NCI-H510A (cell line): ENCODE measurements at regions not wholly inside any gene's neighbourhood (a gene's known extent, or its start where the extent isn't known, plus 50 kb on each side); places are given as distances from the start of the nearest gene placed in this dataset.
A peak's percentile ranks its signal among the peaks of the same experiment; 100 is the strongest.

Source experiments
- DNase-seq: peaks from one replicate; lab custom pipeline; 2025; lab: John Stamatoyannopoulos, UW

DNA sequence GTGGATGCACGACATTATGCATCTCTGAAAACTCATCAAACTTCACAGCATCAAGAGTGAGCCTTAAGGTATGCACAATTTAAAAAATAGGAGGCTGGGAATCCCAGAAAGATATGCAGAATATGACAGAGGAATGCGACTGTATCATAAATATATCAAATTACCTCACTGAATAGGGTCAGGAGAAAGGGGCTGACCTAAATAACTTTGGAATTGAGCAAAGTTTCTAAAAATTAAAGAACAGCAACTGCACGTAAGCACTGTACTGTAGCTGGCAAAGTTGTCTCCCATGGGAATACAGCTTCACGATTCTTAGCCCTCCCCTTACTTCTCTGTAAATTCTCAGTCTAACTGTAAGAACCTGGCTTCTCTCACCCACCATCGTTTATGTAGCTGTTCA, 397.4 kb upstream of the ZFP42 start:
- no peak for DNase-seq

DNA sequence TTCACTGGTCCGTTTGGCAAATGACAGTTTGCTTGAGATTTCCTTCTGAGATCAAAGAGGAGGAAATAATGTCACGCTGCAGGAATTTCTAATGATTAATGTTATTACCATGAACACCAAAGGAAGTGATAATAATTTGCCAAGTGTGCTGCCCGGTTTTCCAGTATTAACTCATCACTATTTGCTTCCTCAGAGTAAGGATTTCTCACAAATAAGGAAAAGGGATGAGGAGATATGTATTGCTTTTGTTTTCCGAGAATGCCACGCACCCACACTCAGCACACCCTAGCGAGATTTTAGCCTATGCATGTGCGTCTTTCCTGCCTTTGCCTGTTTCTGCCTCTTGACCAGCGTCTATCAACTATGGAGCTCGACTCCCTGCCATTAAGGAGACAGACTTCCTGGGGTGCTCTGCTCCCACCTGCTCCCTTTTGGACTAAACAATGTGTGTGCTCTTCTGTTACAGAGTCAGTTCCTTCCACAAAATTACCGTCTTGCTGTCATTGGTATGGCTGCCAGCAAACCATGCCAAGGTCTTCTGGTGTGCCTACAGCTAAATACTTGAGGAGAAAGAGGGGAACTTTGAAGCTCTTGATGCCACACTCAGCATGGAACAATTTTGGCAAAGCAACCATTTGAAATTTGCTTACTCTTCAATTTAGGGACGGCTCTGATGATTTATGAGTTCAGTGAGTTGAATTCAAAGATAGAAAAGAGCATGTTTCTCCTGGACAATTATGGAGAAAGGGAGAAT, 393.1 kb upstream of the ZFP42 start:
- DNase-seq = no peak

DNA sequence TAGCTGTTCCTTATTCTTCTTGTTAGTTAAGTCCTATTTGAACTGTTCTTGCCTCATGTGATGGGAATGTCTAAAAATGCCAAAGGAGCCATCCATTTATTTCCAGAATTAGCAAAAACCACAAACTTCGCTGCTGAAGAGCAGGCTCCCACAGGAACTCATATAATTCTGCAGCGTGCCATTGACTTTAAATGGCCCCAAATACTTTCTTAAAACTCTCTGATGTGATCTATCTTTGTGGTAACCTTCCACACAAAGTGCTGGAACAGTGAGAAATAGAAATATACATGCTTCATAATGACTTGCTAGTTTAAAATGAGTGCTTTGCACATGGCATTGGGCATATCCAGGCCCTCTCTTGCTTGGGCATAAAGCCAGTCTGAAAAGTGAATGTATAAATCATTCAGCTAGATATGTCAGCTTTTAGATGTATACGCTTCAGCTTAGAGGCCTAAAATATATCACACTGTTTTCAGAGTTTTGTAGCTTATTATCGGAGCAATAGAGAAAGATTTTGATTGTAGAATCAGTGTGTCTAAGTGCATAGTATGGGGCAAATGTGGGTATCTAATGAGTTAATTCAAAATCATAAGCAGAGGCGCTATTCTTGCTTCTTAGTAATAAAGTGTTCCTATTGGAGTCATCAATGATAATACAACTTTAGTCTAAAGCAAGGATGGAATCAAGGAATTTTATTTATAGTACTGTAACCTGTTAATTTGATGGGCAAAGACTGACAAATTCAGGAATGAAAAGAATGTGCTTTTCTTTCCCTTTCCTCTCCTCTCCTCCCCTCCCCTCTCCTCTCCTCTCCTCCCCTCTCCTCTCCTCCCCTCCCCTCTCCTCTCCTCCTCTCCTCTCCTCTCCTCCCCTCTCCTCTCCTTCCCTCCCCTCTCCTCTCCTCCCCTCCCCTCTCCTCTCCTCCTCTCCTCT, 392.2 kb upstream of the ZFP42 start:
- DNase-seq = no peak

DNA sequence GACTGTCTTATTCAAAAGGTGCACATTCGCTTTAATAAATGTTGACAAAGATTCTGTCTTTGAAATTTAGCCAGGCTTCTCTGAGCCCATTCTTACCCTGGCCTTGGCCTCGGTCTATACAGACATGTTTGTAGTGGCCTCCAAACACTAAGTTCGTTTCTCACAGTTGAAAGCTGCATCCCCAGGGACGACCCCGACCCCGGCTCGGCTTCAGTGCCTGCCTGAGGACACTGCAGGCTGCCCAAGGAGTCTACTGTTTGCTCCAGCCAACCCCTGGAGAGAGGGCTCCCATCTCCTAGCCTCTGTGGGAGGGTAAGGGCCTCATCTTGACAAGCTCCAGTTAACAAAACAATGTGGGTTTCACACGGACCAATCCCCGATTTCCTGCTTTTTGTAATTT, 390.6 kb upstream of the ZFP42 start:
- no peak for DNase-seq

DNA sequence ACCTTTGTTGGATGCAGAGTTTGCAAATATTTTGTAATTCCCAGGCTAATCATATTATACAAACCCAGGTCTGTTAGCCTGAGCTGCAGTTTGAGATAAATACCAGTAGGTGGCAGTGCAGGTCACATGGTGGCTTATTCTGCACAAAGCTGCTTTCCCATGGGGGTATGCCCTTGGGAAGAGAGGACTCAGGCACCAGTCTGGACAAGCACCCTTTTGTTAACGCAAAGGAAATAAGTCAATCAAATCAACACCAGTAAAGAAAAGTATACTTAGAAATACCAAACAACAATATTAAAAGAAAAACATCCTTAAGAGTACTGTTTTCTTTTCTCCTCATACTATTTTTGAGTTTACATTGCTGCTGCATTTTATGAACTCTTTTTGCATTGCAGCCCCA, 389.0 kb upstream of the ZFP42 start:
- DNase-seq = no peak

- DNase-seq = peak; percentile 10
These were observed 387.6 kb upstream of the ZFP42 start for GRCh38 chr4:187608001-187608421.

GRCh38 chr4:187612301-187612700, 383.3 kb upstream of the ZFP42 start:
- DNase-seq = no peak

GRCh38 chr4:187613089-187613839, 382.3 kb upstream of the ZFP42 start:
- DNase-seq = no peak

DNA sequence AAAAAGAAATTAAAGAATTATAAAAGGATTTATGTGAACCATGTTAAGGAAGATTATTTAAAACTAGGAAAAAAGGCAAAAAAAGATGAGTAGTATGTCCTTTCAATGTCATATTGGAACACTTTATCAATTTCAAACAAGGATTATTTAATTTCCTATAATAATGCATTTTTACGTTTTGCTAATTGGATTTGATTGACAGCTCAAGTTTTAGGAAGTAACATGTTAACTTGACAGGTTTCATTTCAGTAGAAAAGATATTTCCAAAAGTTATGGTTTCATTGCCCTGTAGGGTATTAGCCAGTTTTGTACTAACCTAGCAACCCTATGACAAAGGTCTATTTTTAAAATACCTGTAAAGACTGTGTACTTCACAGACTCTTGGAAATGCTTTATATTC, 379.6 kb upstream of the ZFP42 start:
- no peak for DNase-seq

- DNase-seq = no peak
These were observed 378.5 kb upstream of the ZFP42 start for GRCh38 chr4:187617113-187617512.

DNA sequence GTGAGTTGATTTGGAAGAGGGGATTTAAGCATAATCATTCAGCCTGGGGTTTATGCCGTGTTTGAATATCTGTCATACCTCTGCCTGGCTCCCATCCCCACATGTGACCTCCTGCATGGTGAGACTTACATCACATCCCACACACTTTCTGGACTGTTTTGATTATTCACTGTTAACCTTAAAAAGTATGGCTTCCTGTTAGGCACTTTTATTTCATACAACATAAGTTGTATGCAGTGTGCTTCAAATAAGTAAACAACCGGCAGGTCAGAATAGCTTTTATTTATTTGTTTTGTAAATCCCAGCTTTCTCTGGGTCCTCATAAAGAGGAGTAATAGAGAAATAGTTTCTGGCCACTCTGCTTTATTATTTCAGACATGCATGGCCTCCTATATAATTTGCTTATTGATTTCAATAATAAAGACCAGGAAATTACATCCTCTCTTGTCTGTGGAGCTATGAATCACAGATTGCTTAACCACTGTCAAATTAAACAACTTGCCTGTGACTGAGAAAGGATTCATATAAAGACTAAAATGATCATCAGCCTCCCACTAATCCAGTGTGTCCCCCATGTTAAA, 376.8 kb upstream of the ZFP42 start:
- no peak for DNase-seq

GRCh38 chr4:187619319-187619718, 376.3 kb upstream of the ZFP42 start:
- DNase-seq = no peak

- DNase-seq = no peak
These were observed 363.1 kb upstream of the ZFP42 start for GRCh38 chr4:187632260-187632995.

DNA sequence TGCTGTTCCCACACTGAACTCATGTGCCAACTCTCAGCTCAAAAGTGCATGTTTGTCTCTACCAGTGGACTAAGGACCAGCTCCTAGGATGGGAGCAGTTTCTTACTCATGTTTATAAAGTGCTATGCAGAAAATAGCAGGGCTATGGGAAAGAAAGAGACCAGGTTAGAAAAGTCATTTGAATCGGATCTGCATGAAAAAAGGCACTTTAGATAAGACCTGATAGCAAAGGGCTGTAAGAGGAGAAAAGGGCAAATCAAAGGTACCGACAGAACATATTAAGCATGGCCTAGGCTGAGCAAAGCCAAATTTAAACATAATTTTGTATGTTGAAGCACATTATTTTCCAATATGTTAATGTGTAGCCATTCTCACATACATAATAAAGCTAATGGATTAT, 362.3 kb upstream of the ZFP42 start:
- no peak for DNase-seq

DNA sequence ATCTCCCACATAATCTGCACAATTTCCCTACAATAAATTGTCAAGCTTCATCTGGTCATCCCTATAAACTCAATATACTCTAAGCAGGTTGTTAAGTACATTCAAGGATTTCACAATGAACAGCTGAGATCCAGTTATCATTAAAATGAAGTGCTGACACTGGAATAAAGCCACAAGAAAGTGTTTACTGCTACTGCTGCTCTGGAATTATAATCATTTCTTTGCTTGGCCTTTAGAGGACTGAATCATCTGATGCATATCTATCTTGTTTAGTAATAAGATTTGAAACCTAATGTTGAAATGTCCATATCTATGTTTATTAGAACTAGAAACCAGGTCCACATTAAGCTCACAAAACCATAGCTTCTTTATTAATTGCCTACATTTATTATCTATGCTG, 338.6 kb upstream of the ZFP42 start:
- no peak for DNase-seq

- no peak for DNase-seq
These were observed 332.5 kb upstream of the ZFP42 start for GRCh38 chr4:187663076-187663475.

DNA sequence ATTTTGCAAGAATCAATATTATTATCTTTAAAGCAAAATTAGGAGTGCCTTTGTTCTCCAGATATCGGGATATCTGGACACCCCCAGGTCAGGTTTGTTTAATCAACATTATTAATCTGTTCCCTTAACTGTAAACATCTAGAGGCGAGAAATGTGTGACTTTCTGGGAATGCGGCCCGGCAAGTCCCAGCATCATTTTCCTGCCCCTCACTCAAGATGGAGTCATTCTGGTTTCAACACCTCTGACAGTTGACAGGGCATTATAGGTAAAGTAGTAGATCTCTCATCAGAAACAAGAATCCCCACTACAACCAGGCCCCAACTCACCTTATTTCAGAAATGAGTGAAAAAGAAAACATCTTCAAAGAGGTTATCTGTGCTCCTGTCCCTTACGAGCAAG, 331.6 kb upstream of the ZFP42 start:
- DNase-seq = no peak

- no peak for DNase-seq
These were observed 330.5 kb upstream of the ZFP42 start for GRCh38 chr4:187665086-187665485.

GRCh38 chr4:187666034-187666433, 329.5 kb upstream of the ZFP42 start:
- DNase-seq = no peak

DNA sequence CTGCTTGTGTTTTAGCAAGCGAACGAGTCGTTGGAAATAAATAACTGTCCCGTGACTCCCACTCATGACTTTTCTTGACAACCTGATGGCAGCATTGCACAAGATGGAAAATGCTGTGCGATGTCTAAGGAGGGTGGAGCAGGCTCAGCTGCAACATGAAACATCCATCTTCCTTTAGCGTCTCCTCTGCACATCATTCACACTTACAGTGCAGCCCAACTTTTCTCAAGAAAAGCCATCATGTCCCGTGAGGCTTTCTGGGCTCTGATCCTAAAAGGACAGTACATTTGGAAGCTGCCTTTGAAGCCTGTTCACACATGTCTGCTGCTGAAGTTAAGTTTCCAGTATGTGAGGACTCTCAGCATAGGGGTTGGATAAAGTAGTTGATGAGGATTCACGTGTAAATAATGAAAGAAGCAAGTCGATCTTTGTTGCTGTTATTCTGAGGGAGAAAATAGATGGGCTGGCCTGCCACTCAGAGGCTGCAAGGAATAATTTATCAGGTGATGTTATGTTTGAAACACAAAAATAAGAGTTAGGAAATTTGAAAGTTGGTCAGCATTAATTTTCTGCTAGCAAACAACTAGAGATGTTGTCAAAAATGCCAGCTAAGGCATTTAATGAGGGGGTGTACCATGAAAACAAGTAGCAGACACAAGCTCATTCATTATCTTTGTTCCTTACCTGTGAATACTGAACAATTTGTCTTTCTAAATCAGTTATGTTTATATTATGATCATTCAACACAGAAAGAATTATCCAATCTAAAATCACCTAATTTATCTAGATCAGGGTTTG, 328.7 kb upstream of the ZFP42 start:
- no peak for DNase-seq
